NCI-H2196 (cell line): ENCODE measurements at regions not wholly inside any gene's neighbourhood (a gene's known extent, or its start where the extent isn't known, plus 50 kb on each side); places are given as distances from the start of the nearest gene placed in this dataset.
"Not testable (repeated sequence)": the region's sequence is repeated elsewhere in the genome, so short reads cannot be mapped to it uniquely, and the experiment has no call there.

ENCODE experiments used
- DNase-seq: peaks from one replicate; lab custom pipeline; 2025; ENCODE audit not compliant: unreplicated experiment; lab: John Stamatoyannopoulos, UW

GRCh38 chr13:91248249-91248648 lies 99.2 kb upstream of the MIR17HG start:
- no peak for DNase-seq

- DNase-seq: no peak
Measured at GRCh38 chr13:91249370-91249769, 98.1 kb upstream of the MIR17HG start.

GRCh38 chr13:91249861-91250260 lies 97.6 kb upstream of the MIR17HG start:
- no peak for DNase-seq

- DNase-seq: not testable (repeated sequence)
Measured at GRCh38 chr13:91251573-91251972, 95.9 kb upstream of the MIR17HG start.

GRCh38 chr13:91264484-91264883 lies 83.0 kb upstream of the MIR17HG start:
- DNase-seq: no peak

- DNase-seq: no peak
Measured at GRCh38 chr13:91269237-91269636, 78.2 kb upstream of the MIR17HG start.

GRCh38 chr13:91270031-91270430 lies 77.5 kb upstream of the MIR17HG start:
- no peak for DNase-seq

GRCh38 chr13:91272235-91272777 lies 75.2 kb upstream of the MIR17HG start:
- no peak for DNase-seq

- no peak for DNase-seq
Measured at GRCh38 chr13:91273675-91274074, 73.8 kb upstream of the MIR17HG start.

GRCh38 chr13:91277013-91277676 lies 70.3 kb upstream of the MIR17HG start:
- DNase-seq: no peak

GRCh38 chr13:91278291-91278690 lies 69.2 kb upstream of the MIR17HG start:
- DNase-seq: no peak

GRCh38 chr13:91278888-91279287 lies 68.6 kb upstream of the MIR17HG start:
- DNase-seq: no peak

GRCh38 chr13:91280801-91281200 lies 66.7 kb upstream of the MIR17HG start:
- DNase-seq: no peak

- DNase-seq: no peak
Measured at GRCh38 chr13:91284335-91284734, 63.2 kb upstream of the MIR17HG start.

- DNase-seq: no peak
Measured at GRCh38 chr13:91286317-91286716, 61.2 kb upstream of the MIR17HG start.

GRCh38 chr13:91291078-91291477 lies 56.4 kb upstream of the MIR17HG start:
- DNase-seq: no peak

GRCh38 chr13:91292630-91293221 lies 54.8 kb upstream of the MIR17HG start:
- no peak for DNase-seq

- DNase-seq: no peak
Measured at GRCh38 chr13:91295712-91296410, 51.6 kb upstream of the MIR17HG start.

GRCh38 chr13:91297503-91297902 lies 50.0 kb upstream of the MIR17HG start:
- no peak for DNase-seq
